H7 (cell line): ENCODE measurements at regions not wholly inside any gene's neighbourhood (a gene's known extent, or its start where the extent isn't known, plus 50 kb on each side); places are given as distances from the start of the nearest gene placed in this dataset.

Experiments used
- DNase-seq: peaks from one replicate; pipeline ENCODE4 v3.0.0; 2012
- H3K27me3 ChIP-seq: 2 replicates; pipeline ENCODE4 v1.6.0; 2011; ENCODE audit warnings: mild to moderate bottlenecking, low read length; ENCODE audit not compliant: control insufficient read depth, insufficient read depth
- H3K36me3 ChIP-seq: replicated peaks from 2 replicates; pipeline ENCODE4 v1.5.1; 2011; ENCODE audit warnings: low read length; ENCODE audit not compliant: control insufficient read depth, insufficient read depth
- H3K4me3 ChIP-seq: 2 replicates; pipeline ENCODE4 v1.5.1; 2011; ENCODE audit warnings: low read depth, mild to moderate bottlenecking, control low read depth, low read length, moderate library complexity; ENCODE audit not compliant: insufficient read depth

GRCh38 chr20:53711333-53712211, 117.9 kb upstream of the ZNF217 start:
- DNase-seq, result no peak

DNA sequence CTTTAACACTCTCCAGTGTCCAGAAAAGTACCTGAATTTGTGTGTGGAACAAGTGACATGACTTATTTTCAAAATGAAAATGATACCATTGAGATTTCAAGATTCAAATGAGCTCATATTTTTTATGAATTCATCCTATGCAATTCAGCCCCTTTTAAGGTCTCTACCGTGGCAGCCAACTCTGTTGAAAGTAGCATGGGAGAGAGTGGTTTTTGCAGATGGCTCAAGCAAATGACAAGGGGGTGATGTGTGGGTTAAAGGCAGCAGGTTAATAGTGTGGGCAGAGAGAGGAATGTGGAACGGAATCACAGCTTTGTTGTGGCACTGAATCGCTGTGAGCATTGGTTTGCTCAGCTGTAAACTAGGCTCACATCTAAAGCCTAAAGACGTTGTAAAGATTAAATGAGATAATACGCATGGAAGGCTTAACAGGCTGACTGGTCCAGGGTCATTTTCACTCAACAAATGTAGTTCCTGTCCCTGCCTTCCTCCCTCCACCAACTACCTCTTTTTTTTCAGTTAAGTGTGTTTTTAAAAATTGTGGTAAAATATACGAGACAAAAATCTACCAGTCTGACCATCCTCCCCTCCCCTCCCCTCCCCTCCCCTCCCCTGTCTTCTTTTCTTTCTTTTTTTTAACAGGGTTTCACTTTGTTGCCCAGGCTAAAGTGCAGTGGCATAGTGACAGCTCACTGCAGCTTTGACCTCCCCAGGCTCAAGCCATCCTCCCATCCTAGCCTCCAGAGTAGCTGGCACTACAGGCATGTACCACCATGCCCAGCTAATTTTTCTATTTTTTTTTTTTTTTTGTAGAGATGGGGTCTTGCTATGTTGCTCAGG, 114.7 kb upstream of the ZNF217 start:
- Histone ChIP-seq H3K4me3 (no peak overlapping the region), H3K36me3 (no peaks in the 10 kb centered on the region), H3K27me3 (no peaks in the 10 kb centered on the region)
- DNase-seq, result no peak

More at GRCh38 chr20:53711333-53712211, 117.9 kb upstream of the ZNF217 start:
- H3K27me3 ChIP-seq, result no peaks in the 10 kb centered on the region
- H3K36me3 ChIP-seq, result no peaks in the 10 kb centered on the region
- no peak overlapping the region for H3K4me3 ChIP-seq

DNA sequence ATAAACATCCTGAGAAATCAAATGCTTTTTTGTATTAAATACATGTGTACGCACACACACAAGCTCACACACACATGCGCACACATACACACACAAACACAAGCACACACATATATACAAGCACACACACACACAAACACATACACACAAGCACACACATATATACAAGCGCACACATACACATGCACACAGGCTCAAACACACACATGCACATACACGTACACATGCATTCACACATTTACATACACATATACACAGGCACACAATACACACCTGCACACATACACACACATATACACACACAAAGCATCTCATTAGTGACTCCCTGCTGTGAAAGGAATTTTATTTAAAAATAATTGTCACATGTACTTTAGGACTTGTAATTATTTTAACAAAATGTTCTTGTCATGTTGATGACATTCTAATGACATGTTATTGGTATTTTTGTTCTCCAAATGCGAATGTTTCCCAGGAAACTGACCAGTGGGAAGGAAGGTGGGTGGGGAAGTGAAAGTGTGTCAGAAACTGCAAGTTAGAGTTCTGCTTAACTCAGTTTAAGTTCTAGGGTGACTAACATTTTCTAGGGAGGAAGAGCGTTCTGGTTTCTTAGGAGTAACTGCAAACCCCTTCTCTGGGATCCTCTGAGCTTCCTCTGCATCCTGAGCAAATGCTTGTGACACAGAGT, 113.9 kb upstream of the ZNF217 start:
- Histone ChIP-seq H3K27me3 (no peaks in the 10 kb centered on the region), H3K4me3 (no peak overlapping the region), H3K36me3 (no peaks in the 10 kb centered on the region)
- DNase-seq, result no peak

DNA sequence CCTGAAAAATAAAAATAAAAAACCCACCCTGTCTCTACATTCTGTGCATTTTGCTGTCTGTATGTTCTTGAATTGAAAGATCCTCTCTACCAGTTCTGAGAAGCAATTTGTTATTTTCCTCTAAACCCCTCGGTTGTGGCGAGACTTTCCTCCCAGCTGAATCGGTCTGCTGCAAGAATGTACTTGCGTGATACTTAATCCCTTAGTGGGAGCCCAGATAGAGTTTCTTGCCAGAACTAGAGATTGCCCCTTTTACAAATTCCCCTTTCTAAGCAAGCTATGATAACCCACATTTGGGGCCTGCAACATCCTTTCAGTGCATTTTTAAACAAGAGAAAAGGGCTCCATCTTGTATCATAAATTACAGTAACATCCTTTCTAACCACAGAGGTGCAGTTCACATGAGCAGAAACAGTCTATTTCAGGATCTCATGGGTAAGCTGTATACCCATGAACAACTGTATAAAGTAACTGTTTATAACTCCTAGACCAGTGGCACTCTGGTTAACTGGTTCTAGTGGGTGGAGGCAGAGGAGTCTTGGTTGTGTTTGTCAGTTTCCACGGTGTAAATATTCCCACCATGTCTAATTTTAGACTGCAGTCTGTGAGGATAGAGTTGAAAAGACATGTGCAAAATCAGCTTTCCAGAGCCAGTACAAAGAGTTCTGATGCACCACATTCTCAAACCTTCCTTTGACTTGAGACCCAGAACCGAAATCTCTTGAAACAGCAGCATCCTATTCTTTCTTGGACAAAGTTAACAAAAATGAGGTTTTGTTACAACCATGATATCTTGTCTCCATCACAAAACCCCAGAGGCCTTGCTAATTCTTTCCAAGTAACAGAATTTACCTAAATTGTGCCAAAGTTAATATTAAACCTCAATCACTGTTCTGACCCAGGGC, 113.1 kb upstream of the ZNF217 start:
- H3K27me3 ChIP-seq, result no peaks in the 10 kb centered on the region
- H3K4me3 ChIP-seq, result no peak overlapping the region
- no peak for DNase-seq
- H3K36me3 ChIP-seq, result no peaks in the 10 kb centered on the region

DNA sequence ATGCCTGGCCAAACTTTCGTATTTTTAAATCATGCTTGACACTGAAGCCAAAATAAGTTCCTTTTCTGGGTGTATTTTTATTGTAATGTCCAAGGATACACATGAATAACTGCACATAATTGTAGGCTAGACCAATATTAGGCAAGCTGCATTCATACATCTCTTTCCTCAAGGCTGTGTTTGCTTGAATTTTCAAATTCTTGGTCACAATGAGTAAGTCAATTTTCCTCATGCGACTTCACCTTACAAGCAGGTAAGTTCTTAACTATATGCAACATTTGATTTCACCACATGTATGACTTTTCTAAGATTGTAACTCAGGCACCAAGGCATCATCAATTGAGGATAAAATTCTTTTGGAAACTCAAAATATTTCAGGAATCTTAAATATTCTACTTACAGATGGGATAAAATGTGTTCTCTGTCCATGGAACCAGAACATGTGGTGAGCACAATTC, 112.4 kb upstream of the ZNF217 start:
- H3K4me3 ChIP-seq, result no peak overlapping the region
- no peak for DNase-seq
- H3K27me3 ChIP-seq, result no peaks in the 10 kb centered on the region
- H3K36me3 ChIP-seq, result no peaks in the 10 kb centered on the region

GRCh38 chr20:53702617-53703016, 109.0 kb upstream of the ZNF217 start:
- no peaks in the 10 kb centered on the region for H3K36me3 ChIP-seq
- H3K4me3 ChIP-seq, result no peak overlapping the region
- no peaks in the 10 kb centered on the region for H3K27me3 ChIP-seq
- no peak for DNase-seq

- no peaks in the 10 kb centered on the region for H3K36me3 ChIP-seq
- H3K27me3 ChIP-seq, result no peaks in the 10 kb centered on the region
- DNase-seq, result no peak
- no peak overlapping the region for H3K4me3 ChIP-seq
Measured at GRCh38 chr20:53699906-53700305, 106.3 kb upstream of the ZNF217 start.

DNA sequence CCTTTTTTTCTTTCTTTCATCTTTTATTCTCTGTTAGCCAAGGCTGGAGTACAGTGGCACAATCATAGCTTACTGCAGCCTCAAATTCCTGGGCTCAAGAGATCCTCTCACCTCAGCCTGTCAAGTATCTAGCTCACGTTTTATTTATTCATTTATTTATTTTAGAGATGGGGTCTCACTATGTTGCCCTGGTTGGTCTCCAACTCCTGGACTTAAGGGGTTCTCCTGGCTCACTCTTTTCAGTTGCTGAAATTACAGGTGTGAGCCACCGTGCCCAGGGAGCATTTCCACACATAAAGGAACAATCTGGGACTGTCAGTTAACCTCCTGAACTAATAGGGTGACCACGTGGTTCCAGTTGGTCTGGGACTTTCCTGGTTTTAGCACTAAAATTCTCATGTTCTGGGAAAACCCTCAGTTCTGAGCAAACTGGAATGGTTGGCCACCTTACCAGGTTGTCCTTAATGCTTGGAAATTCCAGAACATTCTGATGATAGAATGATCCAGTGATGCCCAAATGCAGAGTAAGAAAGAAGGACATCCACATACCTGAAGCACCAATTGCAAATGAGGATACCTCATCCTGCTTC, 105.5 kb upstream of the ZNF217 start:
- no peak overlapping the region for H3K4me3 ChIP-seq
- no peaks in the 10 kb centered on the region for H3K36me3 ChIP-seq
- no peaks in the 10 kb centered on the region for H3K27me3 ChIP-seq
- no peak for DNase-seq

GRCh38 chr20:53698371-53698978, 104.8 kb upstream of the ZNF217 start:
- H3K36me3 ChIP-seq, result no peaks in the 10 kb centered on the region
- H3K4me3 ChIP-seq, result no peak overlapping the region
- DNase-seq, result no peak
- H3K27me3 ChIP-seq, result no peaks in the 10 kb centered on the region

GRCh38 chr20:53695797-53696527, 102.3 kb upstream of the ZNF217 start:
- no peak overlapping the region for H3K4me3 ChIP-seq
- H3K27me3 ChIP-seq, result no peaks in the 10 kb centered on the region
- DNase-seq, result no peak
- no peaks in the 10 kb centered on the region for H3K36me3 ChIP-seq

GRCh38 chr20:53693262-53693871, 99.7 kb upstream of the ZNF217 start:
- no peak for DNase-seq
- Histone ChIP-seq H3K4me3 (no peak overlapping the region), H3K36me3 (no peaks in the 10 kb centered on the region), H3K27me3 (no peaks in the 10 kb centered on the region)

DNA sequence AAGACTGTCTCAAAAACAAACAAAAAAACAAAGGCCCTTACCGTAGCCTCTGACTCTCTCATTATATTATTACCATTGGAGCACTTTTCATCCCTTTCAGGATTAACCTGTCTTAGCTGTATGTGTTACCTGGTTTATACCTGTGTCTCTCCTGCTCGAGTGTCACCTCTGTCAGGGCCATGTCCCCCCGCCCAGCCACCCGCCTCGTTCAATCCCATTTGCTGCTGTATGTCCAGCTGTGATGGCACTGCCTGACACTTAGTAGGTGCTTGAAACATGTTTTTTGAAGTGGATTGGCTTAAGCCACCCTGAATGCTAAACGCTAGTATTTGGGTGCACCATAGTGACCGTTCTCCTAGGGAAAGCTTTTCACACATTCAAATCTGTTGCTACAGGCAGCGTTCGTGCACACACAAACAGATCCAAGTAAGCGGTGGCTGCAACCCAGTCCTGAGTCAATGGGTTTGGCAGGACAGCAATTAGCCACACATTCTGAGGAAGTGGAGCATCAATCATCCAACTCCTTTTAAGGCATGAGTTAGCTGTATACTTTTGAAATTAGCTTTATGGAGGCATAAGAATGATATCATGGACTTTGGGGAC, 98.9 kb upstream of the ZNF217 start:
- Histone ChIP-seq H3K27me3 (no peaks in the 10 kb centered on the region), H3K4me3 (no peak overlapping the region), H3K36me3 (no peaks in the 10 kb centered on the region)
- DNase-seq, result peak; percentile 19
